ENCODE measurements at regions not wholly inside any gene's neighbourhood (a gene's known extent, or its start where the extent isn't known, plus 50 kb on each side); places are given as distances from the start of the nearest gene placed in this dataset.

- H3K4me1 ChIP-seq (ENCODE audit: low read depth, poor library complexity, severe bottlenecking): no peaks in the 10 kb centered on the region
- H3K27ac ChIP-seq: no peak overlapping the region
- no peaks in the 10 kb centered on the region for H3K79me2 ChIP-seq (ENCODE audit: insufficient read depth, low read depth)
- H3K4me3 ChIP-seq (IDR thresholded peaks at IDR 0.05; ENCODE audit: insufficient read depth, low read depth, low read length): no peak overlapping the region
- no peaks in the 10 kb centered on the region for H4K20me1 ChIP-seq (ENCODE audit: insufficient read depth)
- no peak overlapping the region for H2AFZ ChIP-seq (ENCODE audit: low read depth)
- H3K9ac ChIP-seq: no peak overlapping the region
- TF ChIP-seq, protein P1, sequence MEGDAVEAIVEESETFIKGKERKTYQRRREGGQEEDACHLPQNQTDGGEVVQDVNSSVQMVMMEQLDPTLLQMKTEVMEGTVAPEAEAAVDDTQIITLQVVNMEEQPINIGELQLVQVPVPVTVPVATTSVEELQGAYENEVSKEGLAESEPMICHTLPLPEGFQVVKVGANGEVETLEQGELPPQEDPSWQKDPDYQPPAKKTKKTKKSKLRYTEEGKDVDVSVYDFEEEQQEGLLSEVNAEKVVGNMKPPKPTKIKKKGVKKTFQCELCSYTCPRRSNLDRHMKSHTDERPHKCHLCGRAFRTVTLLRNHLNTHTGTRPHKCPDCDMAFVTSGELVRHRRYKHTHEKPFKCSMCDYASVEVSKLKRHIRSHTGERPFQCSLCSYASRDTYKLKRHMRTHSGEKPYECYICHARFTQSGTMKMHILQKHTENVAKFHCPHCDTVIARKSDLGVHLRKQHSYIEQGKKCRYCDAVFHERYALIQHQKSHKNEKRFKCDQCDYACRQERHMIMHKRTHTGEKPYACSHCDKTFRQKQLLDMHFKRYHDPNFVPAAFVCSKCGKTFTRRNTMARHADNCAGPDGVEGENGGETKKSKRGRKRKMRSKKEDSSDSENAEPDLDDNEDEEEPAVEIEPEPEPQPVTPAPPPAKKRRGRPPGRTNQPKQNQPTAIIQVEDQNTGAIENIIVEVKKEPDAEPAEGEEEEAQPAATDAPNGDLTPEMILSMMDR (conservative IDR thresholded peaks at IDR 0.05; ENCODE audit: low read depth, low read length): no peak
- H3K27me3 ChIP-seq (ENCODE audit: insufficient read depth, low read depth): no peaks in the 10 kb centered on the region
- H3K4me2 ChIP-seq: no peak overlapping the region
- H3K36me3 ChIP-seq (ENCODE audit: insufficient read depth): no peaks in the 10 kb centered on the region
Measured at GRCh38 chr7:85630904-85631600, 444.2 kb upstream of the SEMA3D start.

DNA sequence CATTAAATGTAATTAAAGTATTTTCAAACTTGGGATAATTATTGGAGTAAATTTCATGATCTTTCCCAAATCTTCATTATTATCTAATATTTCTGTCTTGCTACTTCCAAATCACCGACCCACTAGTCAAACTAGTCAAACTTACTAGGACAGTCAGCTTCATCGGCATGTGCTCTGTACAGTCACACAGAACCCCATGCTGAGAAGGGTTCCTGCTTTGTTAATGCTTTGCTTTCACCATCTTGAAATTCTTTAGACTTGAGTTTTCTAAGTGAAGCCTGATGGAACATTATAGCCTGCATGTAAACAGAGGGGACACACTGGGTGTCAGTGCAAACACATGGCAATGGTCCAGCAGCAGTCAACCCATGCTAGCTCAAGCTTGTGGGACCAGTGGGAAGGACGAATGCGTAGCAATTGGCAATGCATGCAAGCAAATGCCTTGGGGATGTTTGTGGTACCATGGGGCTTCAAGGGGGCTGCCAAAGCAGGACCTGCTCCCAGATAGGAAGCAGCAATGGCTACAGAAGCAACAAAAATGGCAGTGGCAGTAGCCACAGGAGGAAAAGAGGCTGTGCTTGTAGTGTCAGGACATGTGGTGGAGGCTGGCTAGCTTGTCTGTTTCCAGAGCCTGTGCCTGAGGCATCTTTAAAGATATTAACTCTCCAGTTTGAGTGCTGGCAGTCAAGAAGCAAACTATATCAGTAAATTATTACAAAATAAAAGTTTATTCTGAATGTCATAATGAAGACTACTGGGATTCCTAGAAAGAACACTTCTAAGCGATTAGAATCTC, 441.1 kb upstream of the SEMA3D start:
- no peaks in the 10 kb centered on the region for H3K36me3 ChIP-seq (ENCODE audit: insufficient read depth)
- no peaks in the 10 kb centered on the region for H3K27me3 ChIP-seq (ENCODE audit: insufficient read depth, low read depth)
- no peak overlapping the region for H3K27ac ChIP-seq
- TF ChIP-seq, protein P1 (conservative IDR thresholded peaks at IDR 0.05; ENCODE audit: low read depth, low read length): no peak
- no peak overlapping the region for H3K4me3 ChIP-seq (IDR thresholded peaks at IDR 0.05; ENCODE audit: insufficient read depth, low read depth, low read length)
- no peaks in the 10 kb centered on the region for H4K20me1 ChIP-seq (ENCODE audit: insufficient read depth)
- no peaks in the 10 kb centered on the region for H3K79me2 ChIP-seq (ENCODE audit: insufficient read depth, low read depth)
- no peak overlapping the region for H3K9ac ChIP-seq
- H2AFZ ChIP-seq (ENCODE audit: low read depth): no peak overlapping the region
- no peak overlapping the region for H3K4me2 ChIP-seq
- H3K4me1 ChIP-seq (ENCODE audit: low read depth, poor library complexity, severe bottlenecking): no peaks in the 10 kb centered on the region

DNA sequence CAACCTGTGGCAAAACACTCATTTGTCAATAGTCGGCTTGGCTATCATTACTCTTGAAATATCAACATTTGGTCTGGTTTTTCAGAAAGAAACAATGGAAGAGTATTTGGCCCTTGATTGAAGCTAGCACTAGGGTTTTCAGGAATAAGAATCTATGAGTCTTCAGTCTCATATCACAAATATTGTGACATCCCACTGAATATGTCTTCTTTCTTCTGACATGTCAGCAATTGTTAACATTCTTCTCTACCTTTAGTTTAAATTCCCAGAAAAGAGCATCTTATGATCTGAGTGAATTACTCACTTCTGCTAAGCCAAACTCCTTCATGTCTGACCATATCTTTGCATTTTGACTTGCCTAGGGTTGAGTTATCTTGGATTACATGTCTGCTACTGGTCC, 435.2 kb upstream of the SEMA3D start:
- no peaks in the 10 kb centered on the region for H3K4me1 ChIP-seq (ENCODE audit: low read depth, poor library complexity, severe bottlenecking)
- H3K36me3 ChIP-seq (ENCODE audit: insufficient read depth): no peaks in the 10 kb centered on the region
- H3K4me2 ChIP-seq: no peak overlapping the region
- H3K27me3 ChIP-seq (ENCODE audit: insufficient read depth, low read depth): no peaks in the 10 kb centered on the region
- TF ChIP-seq, protein P1 (conservative IDR thresholded peaks at IDR 0.05; ENCODE audit: low read depth, low read length): no peak
- H3K9ac ChIP-seq: no peak overlapping the region
- no peak overlapping the region for H2AFZ ChIP-seq (ENCODE audit: low read depth)
- H4K20me1 ChIP-seq (ENCODE audit: insufficient read depth): no peaks in the 10 kb centered on the region
- H3K79me2 ChIP-seq (ENCODE audit: insufficient read depth, low read depth): no peaks in the 10 kb centered on the region
- no peak overlapping the region for H3K4me3 ChIP-seq (IDR thresholded peaks at IDR 0.05; ENCODE audit: insufficient read depth, low read depth, low read length)
- no peak overlapping the region for H3K27ac ChIP-seq

GRCh38 chr7:85620936-85621685, 434.3 kb upstream of the SEMA3D start:
- Histone ChIP-seq H3K36me3 (ENCODE audit: insufficient read depth) (no peaks in the 10 kb centered on the region), H3K27me3 (ENCODE audit: insufficient read depth, low read depth) (no peaks in the 10 kb centered on the region), H4K20me1 (ENCODE audit: insufficient read depth) (no peaks in the 10 kb centered on the region), H3K4me2 (no peak overlapping the region), H2AFZ (ENCODE audit: low read depth) (no peak overlapping the region), H3K4me3 (IDR thresholded peaks at IDR 0.05; ENCODE audit: insufficient read depth, low read depth, low read length) (no peak overlapping the region), H3K79me2 (ENCODE audit: insufficient read depth, low read depth) (no peaks in the 10 kb centered on the region), H3K9ac (no peak overlapping the region), H3K4me1 (ENCODE audit: low read depth, poor library complexity, severe bottlenecking) (no peaks in the 10 kb centered on the region), H3K27ac (no peak overlapping the region)
- TF ChIP-seq, protein P1 (conservative IDR thresholded peaks at IDR 0.05; ENCODE audit: low read depth, low read length): no peak
